Retinal pigment epithelial cell (primary cell): ENCODE measurements at regions not wholly inside any gene's neighbourhood (a gene's known extent, or its start where the extent isn't known, plus 50 kb on each side); places are given as distances from the start of the nearest gene placed in this dataset.

Experiments used
- DNase-seq: peaks from one replicate; pipeline ENCODE4 v3.0.0-alpha.2; 2010; ENCODE audit warnings: low read depth
- H3K4me3 ChIP-seq: 2 replicates; pipeline ENCODE4 v1.5.1; 2011; ENCODE audit warnings: mild to moderate bottlenecking, low read length, control low read depth, moderate library complexity
- CTCF ChIP-seq: conservative IDR thresholded peaks from 2 replicates; pipeline ENCODE4 v1.5.1; 2011; ENCODE audit warnings: low read depth, low read length, control low read depth, inconsistent platforms

- peak overlapping the region; percentile 53 for H3K4me3 ChIP-seq
- TF ChIP-seq CTCF, result no peak
- DNase-seq, result no peak
These were observed 162.9 kb downstream of the ZNF33B start for GRCh38 chr10:42475168-42476098.

DNA sequence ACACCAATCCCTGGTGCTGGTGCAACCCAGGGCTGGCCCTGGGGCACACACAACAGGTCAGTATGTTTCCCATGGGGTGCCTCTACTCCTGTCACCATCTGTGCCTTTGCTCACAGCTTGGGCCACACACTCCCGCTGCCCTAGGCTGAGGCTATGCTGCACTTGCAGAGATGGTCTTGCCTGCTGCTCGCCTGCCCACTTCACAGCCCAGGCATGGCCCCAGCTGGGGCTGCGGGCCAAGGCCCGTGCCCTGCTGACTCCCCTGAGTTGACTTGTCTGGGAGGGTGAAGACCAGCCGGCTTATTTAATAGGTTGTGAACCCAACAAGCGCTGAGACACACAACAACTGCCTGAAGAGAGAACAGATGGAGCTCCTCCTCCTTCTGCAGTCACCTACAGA lies 184.1 kb downstream of the ZNF33B start:
- no peak for TF ChIP-seq CTCF
- H3K4me3 ChIP-seq, result no peak overlapping the region
- no peak for DNase-seq

DNA sequence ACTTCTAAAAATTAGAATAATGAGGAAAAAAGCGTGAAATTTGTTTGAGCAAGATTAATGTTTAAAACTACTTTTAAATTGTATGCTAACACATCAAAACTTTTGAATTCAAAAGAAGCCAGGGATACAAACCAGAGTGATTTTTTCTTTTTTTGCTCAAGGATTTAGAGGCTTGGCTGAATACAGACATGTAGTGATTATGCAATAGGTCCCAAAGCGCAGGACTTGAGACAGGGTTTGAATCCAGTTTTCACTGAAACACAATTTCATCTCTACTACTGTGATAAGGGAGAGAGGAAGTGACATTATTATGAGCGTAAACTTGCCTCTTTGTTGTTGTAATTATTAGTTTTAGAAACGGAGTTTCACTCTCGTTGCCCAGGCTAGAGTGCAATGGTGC lies 207.3 kb downstream of the ZNF33B start:
- no peak for TF ChIP-seq CTCF
- H3K4me3 ChIP-seq, result no peak overlapping the region
- no peak for DNase-seq

DNA sequence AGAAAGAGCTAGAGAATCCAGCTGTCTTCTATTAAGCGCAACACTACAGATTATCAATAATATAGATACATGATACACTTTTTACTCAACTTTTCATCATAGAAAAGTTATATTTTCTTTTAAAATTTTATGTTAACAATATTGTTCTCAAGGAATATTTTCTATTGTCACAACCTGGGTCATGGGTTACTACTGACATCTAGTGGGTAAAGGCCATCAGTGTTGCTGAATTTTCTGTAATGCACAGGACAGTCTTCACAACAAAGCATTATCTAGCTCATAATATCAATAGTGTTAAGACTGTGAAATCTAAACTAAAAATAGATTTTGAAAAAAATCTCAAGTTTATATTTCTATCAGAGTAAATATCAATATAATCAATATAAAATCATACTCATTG lies 209.8 kb downstream of the ZNF33B start:
- TF ChIP-seq CTCF, result peak; percentile 27
- no peak overlapping the region for H3K4me3 ChIP-seq
- no peak for DNase-seq

- H3K4me3 ChIP-seq, result no peak overlapping the region
- no peak for TF ChIP-seq CTCF
- DNase-seq, result no peak
These were observed 215.5 kb downstream of the ZNF33B start for GRCh38 chr10:42422911-42423310.

DNA sequence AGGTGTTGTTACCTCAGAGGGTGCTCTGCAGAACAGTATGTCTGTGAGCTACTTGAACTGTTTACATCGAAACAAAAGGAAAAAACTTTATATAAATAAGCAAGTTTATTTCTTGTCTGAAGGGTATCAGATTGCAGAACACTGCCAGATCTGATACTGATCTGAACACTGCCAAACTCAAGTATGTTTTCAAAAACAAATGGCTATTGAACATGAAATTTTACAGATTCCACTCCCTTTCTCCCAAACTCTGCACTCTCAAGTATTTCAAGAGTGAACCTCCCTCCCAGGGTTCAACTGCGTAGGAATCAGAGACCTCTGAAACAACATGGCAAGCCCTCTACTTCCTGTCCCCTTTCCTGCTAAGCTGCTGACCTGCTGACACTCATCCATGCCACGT lies 216.6 kb downstream of the ZNF33B start:
- H3K4me3 ChIP-seq, result no peak overlapping the region
- DNase-seq, result no peak
- TF ChIP-seq CTCF, result no peak

DNA sequence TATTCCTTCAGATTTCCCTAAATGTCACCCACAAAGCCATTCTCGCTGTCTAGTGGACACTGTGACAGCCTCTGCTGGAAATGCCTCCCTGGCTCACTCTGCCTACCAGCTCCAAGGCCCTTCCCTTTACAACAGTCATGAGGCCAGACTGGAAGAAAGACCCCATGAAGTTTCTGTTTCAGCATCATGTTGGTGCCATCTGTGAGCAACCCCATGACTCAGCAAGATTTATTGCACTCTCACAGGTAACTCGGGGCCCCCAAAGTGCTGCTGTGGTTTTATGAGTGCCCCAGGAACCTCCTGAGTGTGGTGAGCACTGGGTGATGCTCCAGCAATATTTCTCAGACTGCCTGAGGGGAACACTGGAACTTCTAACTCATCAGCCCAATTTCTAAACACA lies 218.6 kb downstream of the ZNF33B start:
- TF ChIP-seq CTCF, result no peak
- DNase-seq, result no peak
- no peak overlapping the region for H3K4me3 ChIP-seq
